ENCODE measurements at regions not wholly inside any gene's neighbourhood (a gene's known extent, or its start where the extent isn't known, plus 50 kb on each side); places are given as distances from the start of the nearest gene placed in this dataset.
A peak's percentile ranks its signal among the peaks of the same experiment; 100 is the strongest.

DNA sequence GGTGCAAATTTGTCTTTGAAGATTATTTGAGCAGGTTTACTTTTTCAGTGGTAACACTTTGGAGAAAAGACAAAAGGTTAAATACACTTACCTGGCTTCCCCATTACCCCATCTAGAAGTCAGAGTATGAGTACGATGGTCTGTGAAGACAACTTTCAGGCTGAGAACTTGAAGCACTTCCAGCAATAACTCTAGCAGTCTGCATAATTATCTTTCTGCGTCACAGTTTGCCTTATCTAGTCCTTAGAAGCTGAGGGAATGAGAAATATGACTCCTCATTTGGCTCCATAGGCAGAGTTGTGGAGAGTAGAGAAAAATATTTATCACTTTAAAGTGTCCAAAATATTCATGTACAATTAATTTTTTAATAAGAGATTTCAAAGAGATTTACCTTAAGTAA is 323.4 kb upstream of the CAMK1G start:
- no peak for DNase-seq (ENCODE audit: low spot score)

DNA sequence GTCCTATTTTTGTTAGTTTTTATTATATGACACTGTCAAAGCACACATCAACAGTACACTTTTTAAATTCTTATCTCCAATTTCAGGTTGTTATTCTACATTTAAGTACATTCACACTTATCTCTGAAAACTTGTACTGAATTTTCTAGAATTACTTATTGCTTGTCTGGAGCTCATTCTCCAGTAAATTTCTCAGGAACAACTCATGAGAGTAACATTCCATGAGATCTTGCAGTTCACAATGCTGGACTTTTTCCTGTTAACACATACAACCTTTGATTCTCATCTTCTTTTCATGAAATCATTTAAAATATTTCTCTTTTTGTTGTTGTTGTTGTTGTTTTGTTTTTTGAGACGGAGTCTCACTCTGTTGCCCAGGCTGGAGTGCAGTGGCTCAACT is 320.9 kb upstream of the CAMK1G start:
- DNase-seq (ENCODE audit: low spot score) = no peak

DNA sequence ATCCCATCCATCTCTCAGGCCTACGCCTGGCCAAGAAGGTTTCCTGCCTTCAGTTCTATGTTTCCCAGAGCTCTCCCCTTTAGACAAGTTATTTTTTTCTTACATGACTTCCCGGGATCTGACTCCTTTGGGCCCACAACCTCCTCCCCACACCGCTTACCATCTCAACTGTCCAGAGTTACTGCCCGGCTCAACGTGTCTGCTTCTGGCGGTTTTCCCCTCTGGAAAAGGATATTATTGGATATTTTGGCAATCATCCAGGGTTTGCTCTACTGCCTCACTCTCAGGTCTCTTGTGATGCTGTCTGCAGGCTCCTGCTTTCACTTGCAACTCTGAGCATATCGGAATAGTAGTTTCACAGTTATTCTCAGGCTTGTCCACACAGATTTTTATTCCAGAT is 318.2 kb upstream of the CAMK1G start:
- DNase-seq (ENCODE audit: low spot score) = no peak

DNA sequence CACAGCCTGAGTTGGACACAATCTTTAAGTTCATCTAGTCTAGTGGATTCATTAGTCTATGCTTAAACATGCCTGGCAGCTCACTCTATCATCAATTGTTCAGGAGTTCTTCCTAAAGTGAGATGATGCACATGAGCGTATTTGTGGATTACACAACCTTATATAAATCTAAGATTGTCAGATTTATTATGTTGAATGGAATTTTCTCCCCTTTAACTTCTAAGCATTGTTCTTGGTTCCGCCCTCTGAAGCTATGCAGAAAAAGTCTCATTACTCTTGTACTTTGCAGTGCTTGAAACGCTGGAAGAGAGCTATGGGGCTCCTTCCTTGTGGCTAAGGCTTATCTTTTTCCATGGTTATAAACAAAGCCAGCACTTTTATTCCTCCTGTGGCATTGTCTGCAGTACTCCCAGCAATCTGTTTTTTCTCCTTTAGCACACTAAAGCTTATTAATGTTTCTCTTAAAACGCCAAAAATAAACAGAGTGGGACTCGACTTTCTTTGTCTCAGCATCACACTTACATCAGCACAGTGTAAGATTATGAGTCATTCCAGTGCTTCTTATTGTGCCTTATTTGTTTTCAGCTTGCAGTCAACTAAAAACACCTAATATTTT is 316.8 kb upstream of the CAMK1G start:
- peak; percentile 2 for DNase-seq (ENCODE audit: low spot score)

DNA sequence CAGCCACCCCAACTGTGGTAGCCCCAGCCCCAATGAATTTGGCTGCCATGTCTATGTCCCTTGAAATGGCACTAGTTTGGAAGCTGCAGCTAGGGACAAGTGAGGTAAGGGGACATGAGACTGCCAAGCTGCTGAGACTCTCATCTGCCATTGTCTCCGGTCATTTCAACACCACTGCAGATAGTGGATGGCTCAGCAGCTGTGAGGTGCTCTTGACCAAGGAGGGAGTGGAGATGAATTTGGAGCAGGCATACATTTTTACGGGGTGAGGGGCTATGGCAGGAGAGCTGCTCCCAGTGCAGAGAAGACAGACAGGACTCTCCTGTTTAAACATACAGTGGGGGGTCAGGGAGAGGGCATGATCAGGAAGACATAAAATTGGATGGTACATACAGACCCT is 315.5 kb upstream of the CAMK1G start:
- no peak for DNase-seq (ENCODE audit: low spot score)

DNA sequence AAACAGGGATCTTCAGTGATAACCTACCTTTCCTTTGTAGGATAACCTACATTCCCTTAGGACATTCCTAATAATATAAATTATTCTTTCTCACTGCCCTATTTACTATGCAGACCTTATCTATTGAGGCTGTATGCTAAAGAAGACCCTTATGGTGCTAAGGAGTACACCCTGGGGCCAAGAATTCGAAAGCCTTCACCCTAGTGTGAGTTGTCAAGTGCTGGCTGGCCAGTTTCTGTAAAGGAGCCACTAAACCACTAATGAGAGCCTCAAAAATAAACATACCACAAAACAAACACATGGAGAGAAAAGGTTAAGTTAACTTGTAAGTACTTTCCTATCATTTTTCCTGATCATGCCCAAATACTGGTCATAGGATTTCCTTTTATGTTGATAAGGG is 315.0 kb upstream of the CAMK1G start:
- DNase-seq (ENCODE audit: low spot score) = no peak

DNA sequence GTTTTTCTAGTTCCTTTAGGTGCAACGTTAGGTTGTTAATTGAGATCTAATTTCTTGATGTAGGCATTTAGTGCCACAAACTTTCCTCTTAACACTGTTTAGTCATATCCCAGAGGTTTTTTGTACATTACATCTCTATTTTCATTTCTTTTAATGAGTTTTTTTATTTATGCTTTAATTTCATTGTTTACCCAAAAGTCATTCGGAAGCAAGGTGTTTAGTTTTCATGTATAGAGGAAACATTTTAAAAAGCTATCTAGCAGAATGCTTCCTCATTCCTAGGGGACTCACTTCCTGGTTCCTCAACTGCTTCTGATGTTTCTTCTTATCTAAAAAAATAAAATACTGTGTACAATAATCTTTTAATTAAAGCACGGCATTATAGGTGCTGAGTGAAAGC is 307.2 kb upstream of the CAMK1G start:
- no peak for DNase-seq (ENCODE audit: low spot score)

DNA sequence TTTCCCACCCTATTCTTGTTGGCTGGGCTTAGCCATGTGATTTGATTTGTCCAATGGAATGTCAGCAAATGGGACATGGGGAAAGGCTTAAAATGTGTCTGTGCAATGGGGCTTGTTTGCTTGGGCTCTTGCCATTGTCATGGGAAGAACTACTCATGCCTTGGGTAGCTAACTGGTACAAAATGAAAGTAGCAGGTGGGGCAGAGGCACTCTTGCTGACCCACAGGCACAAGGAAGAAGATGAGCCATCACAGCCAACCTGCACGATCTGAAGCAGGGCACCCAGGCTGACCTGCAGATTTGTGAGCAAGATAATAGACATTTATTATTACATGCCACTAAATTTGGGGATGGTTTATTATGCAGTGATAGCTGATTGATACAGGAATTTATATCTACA is 305.9 kb upstream of the CAMK1G start:
- no peak for DNase-seq (ENCODE audit: low spot score)

DNA sequence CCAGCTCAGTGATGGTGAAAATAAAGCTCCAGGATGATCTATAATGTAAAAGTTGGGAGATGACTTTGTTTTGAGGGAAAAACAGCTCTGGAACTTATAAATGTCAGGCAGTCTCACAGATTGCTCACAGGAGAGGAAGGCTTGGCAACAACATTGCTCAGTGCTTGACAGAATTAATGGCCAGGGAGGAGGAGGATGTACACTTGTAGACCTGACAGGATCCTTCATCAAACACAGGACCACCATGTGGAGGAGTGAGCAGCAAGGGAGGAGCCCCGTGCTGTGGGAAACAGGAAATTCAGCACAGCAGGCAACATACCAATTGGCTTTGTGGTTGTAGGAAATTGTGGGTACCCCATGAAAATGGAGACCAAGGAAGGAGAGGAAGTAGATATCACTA is 291.8 kb upstream of the CAMK1G start:
- DNase-seq (ENCODE audit: low spot score) = no peak

DNA sequence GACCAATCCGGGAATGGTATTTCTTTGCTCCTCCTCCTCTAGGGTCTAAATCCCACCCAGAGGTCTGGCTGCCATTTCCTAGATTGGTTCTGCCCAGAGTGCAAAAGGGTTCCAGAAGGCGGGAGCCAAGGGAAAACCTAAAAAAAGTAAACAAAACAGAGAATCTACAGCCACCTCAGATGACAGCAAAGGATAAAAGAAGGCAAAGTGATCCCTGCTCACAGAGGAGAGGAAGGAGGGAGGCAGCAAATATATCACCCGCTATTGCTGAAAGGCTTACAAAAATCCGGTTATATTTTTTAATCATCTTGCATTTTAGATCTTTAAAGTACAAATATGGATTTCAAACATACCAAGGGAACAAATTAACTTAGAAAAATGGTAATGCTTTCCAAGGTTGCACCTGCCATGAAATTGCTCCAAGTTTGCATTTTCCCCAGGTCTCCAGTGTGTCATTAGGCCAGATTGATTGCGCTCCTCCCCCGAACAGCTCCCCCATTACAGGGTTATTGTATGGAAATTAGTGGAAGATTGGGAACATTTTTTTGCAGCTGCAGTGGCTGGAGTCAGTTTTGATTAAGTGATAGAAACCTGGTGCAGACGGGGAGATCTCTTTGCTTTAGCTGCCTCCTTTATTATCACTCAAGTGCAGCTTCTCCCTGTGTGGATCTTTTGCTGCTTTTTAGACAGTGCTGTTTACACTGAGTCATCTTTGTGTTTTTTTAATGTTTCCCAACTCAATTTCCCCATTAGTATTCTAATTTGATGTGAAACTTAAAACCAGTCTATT is 280.5 kb upstream of the CAMK1G start:
- DNase-seq (ENCODE audit: low spot score) = no peak

DNA sequence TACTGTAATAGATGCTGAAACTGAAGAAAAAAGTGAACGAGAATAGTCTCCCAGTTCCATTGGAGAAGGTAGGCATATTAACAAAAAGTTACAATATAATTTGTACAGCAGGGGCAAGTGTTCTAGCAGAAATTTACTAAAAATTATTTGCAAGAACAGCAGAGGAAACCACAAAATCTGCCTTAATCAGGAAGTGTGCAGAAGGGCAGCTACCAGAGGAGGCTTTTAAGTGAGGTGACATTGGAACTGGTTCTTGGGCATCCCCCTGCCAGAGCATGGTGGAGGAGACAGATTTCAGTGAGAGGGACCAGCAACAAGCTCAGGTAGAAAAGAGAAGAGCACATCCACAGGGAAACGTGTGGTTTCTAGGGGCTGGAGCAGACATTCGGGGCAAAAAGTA is 279.3 kb upstream of the CAMK1G start:
- DNase-seq (ENCODE audit: low spot score) = no peak

DNA sequence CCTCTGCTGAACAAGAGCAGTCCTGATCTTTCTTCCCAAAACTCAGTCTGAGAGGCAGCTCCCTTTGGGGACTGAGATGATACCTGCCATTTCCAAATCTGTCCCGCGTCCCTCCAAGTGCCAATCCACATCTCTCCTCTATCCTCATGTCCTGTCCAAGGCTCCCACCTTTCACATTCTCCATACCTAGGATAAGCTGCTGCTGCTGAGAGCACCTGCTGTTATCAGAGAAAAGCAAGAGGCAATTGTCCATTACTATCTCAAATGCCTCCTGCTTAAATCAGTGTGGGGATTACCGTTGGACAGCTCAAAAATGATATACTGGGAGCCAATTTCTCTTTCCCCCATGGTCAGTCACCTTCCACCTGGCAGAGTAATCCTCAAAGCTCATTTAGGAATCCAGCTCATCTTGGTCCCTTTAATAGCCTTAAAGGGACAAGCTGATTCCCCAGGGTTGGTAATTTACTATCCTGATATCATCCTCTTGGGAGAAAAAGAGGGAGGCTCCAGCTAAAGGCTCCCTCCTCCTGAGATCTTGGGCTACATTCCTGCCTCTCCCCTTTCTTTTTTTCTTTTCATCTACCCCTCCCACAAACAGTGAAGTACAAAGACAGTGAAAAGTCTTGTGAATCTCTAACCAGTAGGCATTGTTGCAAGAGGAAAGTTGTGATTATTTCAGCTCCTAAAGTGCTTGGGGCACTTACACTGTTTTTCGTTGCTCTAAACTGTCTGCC is 278.1 kb upstream of the CAMK1G start:
- no peak for DNase-seq (ENCODE audit: low spot score)

DNA sequence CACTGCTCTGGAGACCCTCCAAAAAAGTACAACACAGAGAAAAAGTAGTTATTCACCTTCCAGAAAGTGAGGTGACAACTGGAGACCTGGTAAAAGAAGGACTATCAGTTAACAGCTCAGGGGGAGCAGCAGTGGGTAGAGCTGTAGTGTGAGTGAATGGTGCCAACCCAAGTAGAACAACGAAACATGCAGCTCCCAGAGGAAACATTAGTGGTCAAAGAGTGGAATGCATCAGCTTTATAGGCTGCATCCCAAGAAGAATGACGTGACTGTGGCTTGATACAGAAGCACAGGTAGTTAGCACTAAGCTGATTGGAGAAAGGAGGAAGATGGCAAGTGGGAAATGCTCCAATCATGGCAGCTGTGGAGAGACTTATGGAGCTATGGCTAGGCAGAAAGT is 275.7 kb upstream of the CAMK1G start:
- DNase-seq (ENCODE audit: low spot score) = no peak

DNA sequence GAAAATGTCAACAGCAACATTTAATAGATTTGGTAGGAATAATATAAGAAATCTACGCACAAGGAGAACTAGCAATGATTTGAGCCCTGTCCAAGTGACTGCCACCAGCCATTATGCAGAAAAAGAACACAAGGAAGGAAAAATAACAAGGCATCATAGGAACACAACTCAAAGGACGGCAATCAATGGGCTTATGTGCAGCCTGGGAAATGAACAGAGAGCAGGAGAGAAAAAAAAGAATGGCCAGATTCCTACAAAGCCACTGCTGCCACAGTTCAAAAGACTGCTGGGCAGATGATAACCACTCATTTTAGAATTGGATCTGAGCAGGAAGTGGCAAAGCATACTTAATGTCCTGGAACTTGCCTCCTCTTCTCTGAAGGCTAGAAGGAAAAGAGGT is 274.3 kb upstream of the CAMK1G start:
- DNase-seq (ENCODE audit: low spot score) = no peak

DNA sequence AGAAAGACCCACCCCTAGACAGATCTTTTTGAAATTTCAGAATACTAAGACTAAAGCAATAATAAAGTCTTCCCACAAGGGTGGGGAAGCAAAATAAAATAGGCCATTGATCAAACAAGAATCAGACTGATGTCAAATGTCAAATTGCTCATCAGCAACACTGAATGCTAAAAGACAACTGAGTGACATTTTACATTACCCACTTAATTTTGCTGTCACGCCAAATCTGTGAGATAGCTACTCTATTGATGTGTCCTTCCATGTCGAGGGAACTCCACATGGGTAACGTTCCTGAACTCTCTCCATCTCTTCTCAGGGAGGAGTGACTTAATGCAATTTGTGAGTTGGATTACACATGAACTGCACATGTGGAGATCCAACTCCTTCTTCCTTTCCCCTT is 271.7 kb upstream of the CAMK1G start:
- DNase-seq (ENCODE audit: low spot score) = no peak

DNA sequence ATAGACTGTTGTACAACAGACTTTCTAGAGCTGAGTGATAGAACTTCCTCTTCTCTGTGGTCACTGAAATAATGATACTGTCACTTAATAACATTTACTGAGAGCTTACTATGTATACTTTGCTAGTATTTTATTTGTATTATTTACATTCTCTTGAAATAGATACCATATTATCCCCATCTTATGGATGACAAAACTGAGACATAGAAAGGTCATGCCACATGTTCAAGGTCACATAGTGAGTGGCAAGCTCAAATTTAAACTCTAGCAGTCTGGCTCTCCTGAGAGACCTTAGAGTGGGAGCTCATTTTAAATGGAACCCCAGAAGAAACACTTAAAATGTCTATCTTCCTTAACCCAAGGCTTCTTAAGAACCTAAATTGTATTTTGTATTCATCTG is 266.6 kb upstream of the CAMK1G start:
- no peak for DNase-seq (ENCODE audit: low spot score)

DNA sequence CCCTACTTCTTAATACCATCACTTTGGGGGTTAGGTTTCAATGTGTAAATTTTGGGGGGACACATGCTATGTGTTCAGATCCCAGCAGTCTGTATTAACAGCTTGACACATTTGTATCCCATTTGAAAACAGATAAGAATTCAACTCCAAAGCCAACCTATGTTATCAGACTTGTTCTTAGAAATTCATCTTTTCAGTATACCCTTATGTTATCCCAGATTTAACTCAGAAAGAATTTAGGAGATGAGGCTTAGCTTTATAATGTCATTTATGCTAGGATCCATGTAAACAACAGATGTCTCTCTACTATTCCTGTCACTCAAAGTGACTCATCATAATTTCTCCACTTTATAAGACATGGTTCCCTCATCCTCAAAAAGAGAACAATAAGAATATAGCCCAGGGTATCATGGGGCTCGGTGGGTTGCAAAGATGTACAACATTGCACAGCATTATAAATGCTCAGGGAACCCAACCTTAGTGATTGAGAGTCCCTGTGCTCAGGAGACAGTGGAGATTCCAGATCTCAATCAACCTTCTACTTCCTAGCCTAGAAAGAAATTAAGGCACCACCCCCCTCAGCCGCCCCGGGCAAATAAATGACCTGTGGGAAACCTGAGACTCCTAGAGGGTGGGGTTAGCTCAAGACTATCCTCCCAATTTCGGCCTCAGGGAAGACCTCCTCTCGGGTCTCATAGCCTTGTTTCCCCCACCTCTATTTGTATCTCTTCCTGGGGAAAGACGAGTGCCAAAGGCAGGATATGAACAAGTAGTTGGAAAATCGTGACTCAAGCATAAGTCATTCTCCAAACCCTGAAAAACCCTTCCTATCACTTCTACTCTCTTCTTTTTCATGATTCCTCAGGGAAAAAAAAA is 265.1 kb upstream of the CAMK1G start:
- DNase-seq (ENCODE audit: low spot score) = no peak

DNA sequence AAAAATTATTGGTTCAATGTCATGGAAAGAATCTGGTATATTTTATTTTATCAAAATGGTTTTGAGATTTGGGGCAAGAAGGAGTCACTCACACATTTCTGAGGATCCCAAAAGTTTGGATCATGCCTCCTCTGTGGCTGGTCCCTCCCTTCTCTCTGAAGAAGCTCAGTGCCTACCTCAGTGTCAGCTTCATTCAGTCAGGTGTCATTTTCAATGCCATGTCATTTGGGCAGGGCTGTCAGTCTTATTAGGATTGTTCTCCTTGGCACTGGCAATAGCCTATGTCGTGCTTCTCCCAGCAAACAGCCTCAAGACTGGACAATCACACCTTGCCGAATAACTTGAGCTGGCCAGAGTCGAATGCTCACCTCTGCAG is 264.5 kb upstream of the CAMK1G start:
- DNase-seq (ENCODE audit: low spot score) = no peak

DNA sequence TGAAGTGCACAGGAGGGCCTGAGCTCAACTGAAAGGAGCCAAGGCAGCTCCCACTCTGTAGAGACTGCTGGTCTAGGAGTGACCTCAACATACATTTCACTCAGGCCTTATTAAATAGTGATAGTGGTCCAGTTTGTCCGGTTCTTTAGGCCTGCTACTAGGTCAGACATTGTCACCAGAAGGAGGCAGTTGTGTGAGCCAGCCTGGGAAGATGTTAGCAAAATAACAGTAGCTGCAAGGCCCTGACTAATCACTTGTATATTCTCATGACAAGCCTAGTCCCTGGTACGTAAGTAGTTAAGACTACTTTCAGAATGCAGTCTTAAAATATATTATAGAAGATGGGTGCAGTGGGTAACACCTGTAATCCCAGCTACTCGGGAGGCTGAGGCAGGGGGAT is 264.0 kb upstream of the CAMK1G start:
- DNase-seq (ENCODE audit: low spot score) = no peak

DNA sequence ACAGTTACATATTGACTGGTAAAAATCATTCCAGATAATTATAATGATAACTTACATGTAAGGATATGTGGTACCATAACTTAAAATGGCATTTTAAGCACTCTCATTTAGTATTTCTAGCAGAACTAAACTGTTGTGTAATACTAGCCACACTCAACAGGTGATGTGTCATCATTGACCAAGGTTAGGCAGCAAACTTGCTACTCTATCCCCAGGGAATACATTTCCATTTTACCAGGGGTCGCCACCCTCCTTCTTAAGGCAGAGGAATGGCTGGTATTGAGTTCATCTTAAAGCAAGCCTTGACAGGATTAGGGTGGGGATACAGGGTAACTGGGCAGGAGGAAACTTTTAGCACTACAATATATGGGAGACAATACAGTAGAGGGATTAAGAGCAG is 259.8 kb upstream of the CAMK1G start:
- DNase-seq (ENCODE audit: low spot score) = no peak

DNA sequence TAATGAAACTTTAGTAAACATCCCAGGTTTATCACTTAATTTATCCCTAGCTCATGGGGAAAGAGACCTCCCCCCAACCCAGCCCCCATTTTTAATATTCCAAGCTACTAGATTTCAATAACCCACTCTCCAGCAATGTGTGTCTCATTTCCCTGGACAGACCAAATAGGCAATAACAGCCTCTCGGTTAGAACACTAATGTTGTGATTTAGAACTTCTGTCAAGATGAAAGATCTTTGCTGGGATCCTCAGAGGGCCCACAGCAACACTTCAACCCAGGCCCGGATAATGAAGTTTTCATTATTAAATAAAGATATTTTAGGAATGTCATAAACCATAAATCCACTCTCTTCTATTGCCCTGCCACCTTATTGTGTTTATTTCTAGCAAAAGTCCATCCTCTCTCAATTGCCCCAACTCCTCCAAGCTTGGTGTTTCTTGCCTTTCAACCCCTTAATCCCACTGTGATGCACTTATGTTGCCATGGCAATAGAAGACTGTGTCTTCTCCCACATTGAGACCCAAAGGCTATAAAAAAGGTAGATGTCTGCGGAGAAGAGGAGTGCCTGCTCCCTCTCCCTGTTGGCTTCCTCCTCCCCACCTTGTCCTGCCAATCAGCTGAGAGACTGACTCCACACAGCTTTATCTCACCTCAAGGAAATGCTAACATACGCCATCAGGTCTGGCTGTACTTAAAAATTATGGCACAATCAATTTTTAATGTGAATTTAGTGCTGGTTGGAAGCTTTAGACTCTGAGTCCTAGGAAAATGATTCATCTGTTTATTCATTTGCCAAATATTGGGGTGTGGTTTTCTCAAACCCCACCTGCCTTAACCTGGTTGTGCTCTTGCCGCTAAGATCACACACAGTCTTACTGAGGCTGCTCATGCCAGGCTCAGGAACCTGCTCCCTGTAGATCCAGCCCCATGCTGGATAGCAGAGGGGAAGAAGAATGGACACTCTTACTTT is 258.3 kb upstream of the CAMK1G start:
- DNase-seq (ENCODE audit: low spot score) = no peak

All from HT-29 (cell line).